Calu3 (cell line): ENCODE measurements at regions not wholly inside any gene's neighbourhood (a gene's known extent, or its start where the extent isn't known, plus 50 kb on each side); places are given as distances from the start of the nearest gene placed in this dataset.

Experiments used
- BruUV-seq: library from RNA; stranded (reverse); fragments of 400-500 nt; replicated peaks from 2 replicates; lab custom pipeline; 2021; lab: Mats Ljungman, UMichigan
- CTCF ChIA-PET: fragments of 300-600 bp; sonication (Branson Sonifier 250); formaldehyde crosslinking; loops from one replicate; lab custom pipeline; 2022; ENCODE audit warnings: antibody characterized with exemption; lab: Charles Lee
- DNase-seq: peaks from one replicate; pipeline ENCODE4 v3.0.0; 2022
- H3K27ac Mint-ChIP-seq: one replicate; pipeline ENCODE4 v1.8.0; 2022; ENCODE audit warnings: mixed read lengths; ENCODE audit not compliant: unreplicated experiment
- H3K27me3 Mint-ChIP-seq: one replicate; pipeline ENCODE4 v1.8.0; 2022; ENCODE audit warnings: mixed read lengths; ENCODE audit not compliant: unreplicated experiment
- H3K36me3 Mint-ChIP-seq: one replicate; pipeline ENCODE4 v1.8.0; 2022; ENCODE audit warnings: mild to moderate bottlenecking, moderate library complexity, mixed read lengths; ENCODE audit not compliant: insufficient read depth, unreplicated experiment
- H3K4me1 Mint-ChIP-seq: one replicate; pipeline ENCODE4 v1.8.0; 2022; ENCODE audit warnings: mild to moderate bottlenecking, low read depth, mixed read lengths; ENCODE audit not compliant: unreplicated experiment
- H3K4me3 Mint-ChIP-seq: one replicate; pipeline ENCODE4 v1.8.0; 2022; ENCODE audit warnings: mild to moderate bottlenecking, low read depth, moderate library complexity, mixed read lengths; ENCODE audit not compliant: unreplicated experiment
- H3K9me3 Mint-ChIP-seq: one replicate; pipeline ENCODE4 v1.8.0; 2022; ENCODE audit warnings: low read depth, mixed read lengths; ENCODE audit not compliant: unreplicated experiment
- intact Hi-C: fragments of 100-400 bp; cut with micrococcal nuclease; formaldehyde crosslinking; loops from one replicate; pipeline ENCODE4 v1.10.0; 2022; ENCODE audit not compliant: unreplicated experiment
- TF ChIP-seq, protein P1 (sequence below): fragments of 200-600 bp; IDR thresholded peaks from one replicate; pipeline ENCODE4 v1.8.0; 2022; ENCODE audit warnings: antibody characterized with exemption; ENCODE audit not compliant: unreplicated experiment

DNA sequence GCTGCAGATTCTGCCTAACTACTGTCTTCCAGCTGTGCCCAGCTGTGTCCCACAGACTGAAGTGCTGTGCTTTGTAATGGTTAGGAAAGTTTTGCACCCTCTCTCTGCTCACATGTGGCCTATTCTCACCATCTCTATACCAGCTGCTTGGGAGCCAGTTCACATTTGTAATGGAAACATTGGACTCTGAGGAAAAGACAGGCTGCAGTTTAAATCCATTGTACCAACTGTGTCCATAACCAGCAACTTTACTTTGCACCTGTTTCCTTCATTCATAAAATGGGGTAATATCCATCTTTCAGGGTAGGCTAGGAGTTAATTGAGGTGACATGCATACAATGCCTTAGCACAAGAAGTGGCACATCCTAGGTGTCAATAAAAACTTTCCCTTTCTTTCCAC is 344.0 kb downstream of the TNS1 start:
- H3K4me3 Mint-ChIP-seq = no peak overlapping the region
- no peaks in the 10 kb centered on the region for H3K9me3 Mint-ChIP-seq
- H3K4me1 Mint-ChIP-seq = peaks cover 7% of the 10 kb centered on the region
- H3K36me3 Mint-ChIP-seq = no peaks in the 10 kb centered on the region
- no peak for DNase-seq
- TF ChIP-seq, protein P1, sequence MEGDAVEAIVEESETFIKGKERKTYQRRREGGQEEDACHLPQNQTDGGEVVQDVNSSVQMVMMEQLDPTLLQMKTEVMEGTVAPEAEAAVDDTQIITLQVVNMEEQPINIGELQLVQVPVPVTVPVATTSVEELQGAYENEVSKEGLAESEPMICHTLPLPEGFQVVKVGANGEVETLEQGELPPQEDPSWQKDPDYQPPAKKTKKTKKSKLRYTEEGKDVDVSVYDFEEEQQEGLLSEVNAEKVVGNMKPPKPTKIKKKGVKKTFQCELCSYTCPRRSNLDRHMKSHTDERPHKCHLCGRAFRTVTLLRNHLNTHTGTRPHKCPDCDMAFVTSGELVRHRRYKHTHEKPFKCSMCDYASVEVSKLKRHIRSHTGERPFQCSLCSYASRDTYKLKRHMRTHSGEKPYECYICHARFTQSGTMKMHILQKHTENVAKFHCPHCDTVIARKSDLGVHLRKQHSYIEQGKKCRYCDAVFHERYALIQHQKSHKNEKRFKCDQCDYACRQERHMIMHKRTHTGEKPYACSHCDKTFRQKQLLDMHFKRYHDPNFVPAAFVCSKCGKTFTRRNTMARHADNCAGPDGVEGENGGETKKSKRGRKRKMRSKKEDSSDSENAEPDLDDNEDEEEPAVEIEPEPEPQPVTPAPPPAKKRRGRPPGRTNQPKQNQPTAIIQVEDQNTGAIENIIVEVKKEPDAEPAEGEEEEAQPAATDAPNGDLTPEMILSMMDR = no peak
- BruUV-seq = no TSS peak
- intact Hi-C loops = no loop called here
- H3K27me3 Mint-ChIP-seq = peaks cover 20% of the 10 kb centered on the region
- CTCF ChIA-PET = no interaction called here
- H3K27ac Mint-ChIP-seq = no peak overlapping the region

DNA sequence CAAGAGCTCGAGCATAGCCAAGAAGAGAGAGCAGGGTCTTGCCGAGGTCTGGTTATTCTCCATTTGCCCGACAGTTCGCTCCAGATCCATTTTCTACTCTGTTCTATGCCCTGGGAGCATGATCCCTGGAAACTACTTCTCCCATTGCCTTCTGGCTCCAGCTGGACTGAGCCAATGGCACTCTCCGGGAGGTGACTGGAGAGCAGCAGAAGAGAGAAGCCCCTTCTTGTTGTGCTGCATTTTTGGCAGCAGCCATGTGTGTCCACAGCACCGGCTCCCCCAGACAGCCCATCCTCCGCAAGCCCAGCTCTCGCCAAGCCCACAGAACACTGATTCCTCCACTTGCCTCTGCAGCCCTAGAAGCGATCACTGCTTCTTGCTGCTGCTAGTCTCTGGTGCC is 345.5 kb downstream of the TNS1 start:
- DNase-seq = no peak
- peaks cover 18% of the 10 kb centered on the region for H3K4me1 Mint-ChIP-seq
- BruUV-seq = no TSS peak

DNA sequence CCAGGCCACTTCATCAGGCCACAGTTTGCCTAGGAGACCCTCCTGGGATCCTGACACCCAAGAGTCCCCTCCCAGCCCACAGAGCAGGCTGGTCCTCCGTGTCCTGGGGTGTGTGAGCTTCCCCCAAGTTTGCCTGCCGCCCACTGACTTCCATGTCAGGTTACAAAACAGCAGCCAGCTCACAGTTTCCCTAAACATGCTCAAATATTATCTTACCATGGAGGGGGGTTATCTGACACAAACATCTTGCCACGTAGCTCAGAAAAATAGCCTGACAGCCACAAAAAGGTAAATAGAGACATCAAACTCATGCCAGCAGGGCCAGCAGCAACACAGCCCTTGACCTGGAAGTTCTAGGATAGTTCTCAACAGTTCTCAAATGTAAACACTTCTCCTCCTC is 346.5 kb downstream of the TNS1 start:
- TF ChIP-seq, protein P1 = no peak
- Mint-ChIP-seq H3K4me1 (peaks cover 18% of the 10 kb centered on the region), H3K27ac (no peak overlapping the region), H3K27me3 (peaks cover 20% of the 10 kb centered on the region), H3K9me3 (no peaks in the 10 kb centered on the region), H3K4me3 (no peak overlapping the region), H3K36me3 (no peaks in the 10 kb centered on the region)
- no peak for DNase-seq
- no TSS peak for BruUV-seq
- CTCF ChIA-PET = interaction anchor here (0.7 kb wide), 1 partner anchor 88 kb away, joined by 3 read pairs; no protein-coding TSS in a partner anchor
- intact Hi-C loops = no loop called here

More for the DNA sequence above, 345.5 kb downstream of the TNS1 start:
- Mint-ChIP-seq H3K27ac (no peak overlapping the region), H3K27me3 (peaks cover 20% of the 10 kb centered on the region), H3K9me3 (no peaks in the 10 kb centered on the region), H3K4me3 (no peak overlapping the region), H3K36me3 (no peaks in the 10 kb centered on the region)
- TF ChIP-seq, protein P1 = no peak
- CTCF ChIA-PET = no interaction called here
- intact Hi-C loops = no loop called here

DNA sequence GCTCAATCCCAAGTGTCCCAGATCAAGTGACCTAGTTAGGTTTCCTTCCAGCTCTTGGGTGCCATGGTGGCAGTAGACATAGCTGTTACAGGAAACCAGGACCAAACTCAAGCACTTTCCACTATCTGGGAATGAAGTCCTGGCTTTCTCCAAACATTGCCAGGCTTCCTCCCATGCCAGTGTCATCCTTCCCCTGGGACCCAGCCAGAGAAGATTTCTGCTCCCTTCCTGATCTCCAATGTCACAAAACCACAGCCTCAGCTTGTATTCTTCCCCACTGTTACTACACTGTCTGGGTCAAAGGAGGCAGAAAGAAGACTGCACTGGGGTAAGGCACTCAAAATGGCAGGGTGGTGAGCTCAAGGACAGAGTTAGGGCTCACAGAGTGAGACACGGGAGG is 347.1 kb downstream of the TNS1 start:
- CTCF ChIA-PET = interaction anchor here (0.7 kb wide), 1 partner anchor 88 kb away, joined by 3 read pairs; no protein-coding TSS in a partner anchor
- Mint-ChIP-seq H3K9me3 (no peaks in the 10 kb centered on the region), H3K27me3 (peaks cover 20% of the 10 kb centered on the region), H3K4me3 (no peak overlapping the region), H3K4me1 (peaks cover 25% of the 10 kb centered on the region), H3K36me3 (no peaks in the 10 kb centered on the region), H3K27ac (no peak overlapping the region)
- intact Hi-C loops = no loop called here
- TF ChIP-seq, protein P1 = no peak
- no peak for DNase-seq
- BruUV-seq = no TSS peak
